HepG2 (cell line): ENCODE measurements at regions not wholly inside any gene's neighbourhood (a gene's known extent, or its start where the extent isn't known, plus 50 kb on each side); places are given as distances from the start of the nearest gene placed in this dataset.
A peak's percentile ranks its signal among the peaks of the same experiment; 100 is the strongest.

Source experiments
- CENPT ChIP-seq: sonication (generic); formaldehyde crosslinking; IDR thresholded peaks from 2 replicates; pipeline ENCODE4 v1.8.0; 2022; ENCODE audit warnings: low read depth, mild to moderate bottlenecking, moderate library complexity, missing genetic modification reagents
- MEF2D ChIP-seq: sonication (generic); formaldehyde crosslinking; IDR thresholded peaks from 2 replicates; pipeline ENCODE4 v1.5.1; 2020; ENCODE audit warnings: mild to moderate bottlenecking, missing genetic modification reagents
- MEIS2 ChIP-seq: sonication (generic); formaldehyde crosslinking; IDR thresholded peaks from 2 replicates; pipeline ENCODE4 v1.9.0; 2021; ENCODE audit warnings: mild to moderate bottlenecking, missing genetic modification reagents
- MXI1 ChIP-seq: IDR thresholded peaks from 3 replicates; pipeline ENCODE4 v1.6.1; 2012; ENCODE audit warnings: low read depth, low read length, inconsistent platforms, borderline replicate concordance
- NR2C2 ChIP-seq: sonication (generic); formaldehyde crosslinking; IDR thresholded peaks from 2 replicates; pipeline ENCODE4 v1.4.0; 2020; ENCODE audit warnings: missing genetic modification reagents, mild to moderate bottlenecking, moderate library complexity, borderline replicate concordance
- SAP130 ChIP-seq: IDR thresholded peaks from 2 replicates; pipeline ENCODE4 v1.6.1; 2016; ENCODE audit warnings: low read depth
- ZBTB8A ChIP-seq: sonication (generic); formaldehyde crosslinking; IDR thresholded peaks from 2 replicates; pipeline ENCODE4 v1.4.0; 2020; ENCODE audit warnings: mild to moderate bottlenecking, low read depth, missing genetic modification reagents, borderline replicate concordance
- ZNF292 ChIP-seq: sonication (generic); formaldehyde crosslinking; IDR thresholded peaks from 2 replicates; pipeline ENCODE4 v1.8.1; 2022; ENCODE audit warnings: mild to moderate bottlenecking, low read depth, missing genetic modification reagents, borderline replicate concordance
- ZNF317 ChIP-seq: sonication (generic); formaldehyde crosslinking; IDR thresholded peaks from 2 replicates; pipeline ENCODE4 v1.5.0; 2020; ENCODE audit warnings: mild to moderate bottlenecking, missing genetic modification reagents
- ZNF333 ChIP-seq: sonication (generic); formaldehyde crosslinking; IDR thresholded peaks from 2 replicates; pipeline ENCODE4 v1.4.0; 2020; ENCODE audit warnings: mild to moderate bottlenecking, missing genetic modification reagents, borderline replicate concordance
- ZNF768 ChIP-seq: sonication (generic); formaldehyde crosslinking; IDR thresholded peaks from 2 replicates; pipeline ENCODE4 v1.4.0; 2020; ENCODE audit warnings: missing genetic modification reagents
- TF ChIP-seq, protein P1 (sequence below): sonication (generic); formaldehyde crosslinking; IDR thresholded peaks from 2 replicates; pipeline ENCODE4 v1.4.0; 2020; ENCODE audit warnings: missing genetic modification reagents
- TF ChIP-seq, protein P2 (sequence below): sonication (generic); formaldehyde crosslinking; conservative IDR thresholded peaks from 2 replicates; pipeline ENCODE4 v1.8.1; 2023; ENCODE audit warnings: missing genetic modification reagents
- TF ChIP-seq, protein P3 (sequence below): sonication (generic); formaldehyde crosslinking; IDR thresholded peaks from 2 replicates; pipeline ENCODE4 v1.5.0; 2020; ENCODE audit warnings: mild to moderate bottlenecking, missing genetic modification reagents, borderline replicate concordance
- TF ChIP-seq, protein P4 (sequence below): sonication (generic); formaldehyde crosslinking; IDR thresholded peaks from 2 replicates; pipeline ENCODE4 v1.8.0; 2022; ENCODE audit warnings: mild to moderate bottlenecking, missing genetic modification reagents; ENCODE audit not compliant: insufficient replicate concordance
- TF ChIP-seq, protein P5 (sequence below): sonication (generic); formaldehyde crosslinking; IDR thresholded peaks from 2 replicates; pipeline ENCODE4 v1.9.0; 2021; ENCODE audit warnings: missing genetic modification reagents, borderline replicate concordance

GRCh38 chr12:124369827-124370378 lies 75.0 kb downstream of the RFLNA start (continued):
- TF ChIP-seq, protein P1, sequence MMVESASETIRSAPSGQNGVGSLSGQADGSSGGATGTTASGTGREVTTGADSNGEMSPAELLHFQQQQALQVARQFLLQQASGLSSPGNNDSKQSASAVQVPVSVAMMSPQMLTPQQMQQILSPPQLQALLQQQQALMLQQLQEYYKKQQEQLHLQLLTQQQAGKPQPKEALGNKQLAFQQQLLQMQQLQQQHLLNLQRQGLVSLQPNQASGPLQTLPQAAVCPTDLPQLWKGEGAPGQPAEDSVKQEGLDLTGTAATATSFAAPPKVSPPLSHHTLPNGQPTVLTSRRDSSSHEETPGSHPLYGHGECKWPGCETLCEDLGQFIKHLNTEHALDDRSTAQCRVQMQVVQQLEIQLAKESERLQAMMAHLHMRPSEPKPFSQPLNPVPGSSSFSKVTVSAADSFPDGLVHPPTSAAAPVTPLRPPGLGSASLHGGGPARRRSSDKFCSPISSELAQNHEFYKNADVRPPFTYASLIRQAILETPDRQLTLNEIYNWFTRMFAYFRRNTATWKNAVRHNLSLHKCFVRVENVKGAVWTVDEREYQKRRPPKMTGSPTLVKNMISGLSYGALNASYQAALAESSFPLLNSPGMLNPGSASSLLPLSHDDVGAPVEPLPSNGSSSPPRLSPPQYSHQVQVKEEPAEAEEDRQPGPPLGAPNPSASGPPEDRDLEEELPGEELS, result 0 out of 2 replicates have a peak, but pooled peaks have one; percentile 6
- TF ChIP-seq CENPT (CRISPR knock-in tag) (no peak), MXI1 (no peak), SAP130 (CRISPR knock-in tag) (0 out of 2 replicates have a peak, but pooled peaks have one; percentile 16), ZNF317 (CRISPR knock-in tag) (no peak), ZNF768 (CRISPR knock-in tag) (no peak), ZNF333 (CRISPR knock-in tag) (no peak), MEIS2 (CRISPR knock-in tag) (0 out of 2 replicates have a peak, but pooled peaks have one; percentile 5), ZBTB8A (no peak), ZNF292 (CRISPR knock-in tag) (0 out of 2 replicates have a peak, but pooled peaks have one; percentile 17), MEF2D (CRISPR knock-in tag) (no peak; the same call in 1 of the 2 replicates), NR2C2 (CRISPR knock-in tag) (peak; percentile 30; the same call in 1 of the 2 replicates)
- TF ChIP-seq, protein P2, sequence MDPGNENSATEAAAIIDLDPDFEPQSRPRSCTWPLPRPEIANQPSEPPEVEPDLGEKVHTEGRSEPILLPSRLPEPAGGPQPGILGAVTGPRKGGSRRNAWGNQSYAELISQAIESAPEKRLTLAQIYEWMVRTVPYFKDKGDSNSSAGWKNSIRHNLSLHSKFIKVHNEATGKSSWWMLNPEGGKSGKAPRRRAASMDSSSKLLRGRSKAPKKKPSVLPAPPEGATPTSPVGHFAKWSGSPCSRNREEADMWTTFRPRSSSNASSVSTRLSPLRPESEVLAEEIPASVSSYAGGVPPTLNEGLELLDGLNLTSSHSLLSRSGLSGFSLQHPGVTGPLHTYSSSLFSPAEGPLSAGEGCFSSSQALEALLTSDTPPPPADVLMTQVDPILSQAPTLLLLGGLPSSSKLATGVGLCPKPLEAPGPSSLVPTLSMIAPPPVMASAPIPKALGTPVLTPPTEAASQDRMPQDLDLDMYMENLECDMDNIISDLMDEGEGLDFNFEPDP (CRISPR knock-in tag), result no peak
- TF ChIP-seq, protein P3, sequence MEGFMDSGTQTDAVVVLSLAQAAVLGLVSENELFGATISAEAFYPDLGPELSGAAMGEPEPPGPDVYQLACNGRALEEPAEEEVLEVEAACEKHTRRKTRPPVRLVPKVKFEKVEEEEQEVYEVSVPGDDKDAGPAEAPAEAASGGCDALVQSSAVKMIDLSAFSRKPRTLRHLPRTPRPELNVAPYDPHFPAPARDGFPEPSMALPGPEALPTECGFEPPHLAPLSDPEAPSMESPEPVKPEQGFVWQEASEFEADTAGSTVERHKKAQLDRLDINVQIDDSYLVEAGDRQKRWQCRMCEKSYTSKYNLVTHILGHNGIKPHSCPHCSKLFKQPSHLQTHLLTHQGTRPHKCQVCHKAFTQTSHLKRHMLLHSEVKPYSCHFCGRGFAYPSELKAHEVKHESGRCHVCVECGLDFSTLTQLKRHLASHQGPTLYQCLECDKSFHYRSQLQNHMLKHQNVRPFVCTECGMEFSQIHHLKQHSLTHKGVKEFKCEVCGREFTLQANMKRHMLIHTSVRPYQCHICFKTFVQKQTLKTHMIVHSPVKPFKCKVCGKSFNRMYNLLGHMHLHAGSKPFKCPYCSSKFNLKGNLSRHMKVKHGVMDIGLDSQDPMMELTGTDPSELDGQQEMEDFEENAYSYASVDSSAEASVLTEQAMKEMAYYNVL, result no peak
- TF ChIP-seq, protein P4, sequence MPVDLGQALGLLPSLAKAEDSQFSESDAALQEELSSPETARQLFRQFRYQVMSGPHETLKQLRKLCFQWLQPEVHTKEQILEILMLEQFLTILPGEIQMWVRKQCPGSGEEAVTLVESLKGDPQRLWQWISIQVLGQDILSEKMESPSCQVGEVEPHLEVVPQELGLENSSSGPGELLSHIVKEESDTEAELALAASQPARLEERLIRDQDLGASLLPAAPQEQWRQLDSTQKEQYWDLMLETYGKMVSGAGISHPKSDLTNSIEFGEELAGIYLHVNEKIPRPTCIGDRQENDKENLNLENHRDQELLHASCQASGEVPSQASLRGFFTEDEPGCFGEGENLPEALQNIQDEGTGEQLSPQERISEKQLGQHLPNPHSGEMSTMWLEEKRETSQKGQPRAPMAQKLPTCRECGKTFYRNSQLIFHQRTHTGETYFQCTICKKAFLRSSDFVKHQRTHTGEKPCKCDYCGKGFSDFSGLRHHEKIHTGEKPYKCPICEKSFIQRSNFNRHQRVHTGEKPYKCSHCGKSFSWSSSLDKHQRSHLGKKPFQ (CRISPR knock-in tag), result peak; percentile 2
- TF ChIP-seq, protein P5, sequence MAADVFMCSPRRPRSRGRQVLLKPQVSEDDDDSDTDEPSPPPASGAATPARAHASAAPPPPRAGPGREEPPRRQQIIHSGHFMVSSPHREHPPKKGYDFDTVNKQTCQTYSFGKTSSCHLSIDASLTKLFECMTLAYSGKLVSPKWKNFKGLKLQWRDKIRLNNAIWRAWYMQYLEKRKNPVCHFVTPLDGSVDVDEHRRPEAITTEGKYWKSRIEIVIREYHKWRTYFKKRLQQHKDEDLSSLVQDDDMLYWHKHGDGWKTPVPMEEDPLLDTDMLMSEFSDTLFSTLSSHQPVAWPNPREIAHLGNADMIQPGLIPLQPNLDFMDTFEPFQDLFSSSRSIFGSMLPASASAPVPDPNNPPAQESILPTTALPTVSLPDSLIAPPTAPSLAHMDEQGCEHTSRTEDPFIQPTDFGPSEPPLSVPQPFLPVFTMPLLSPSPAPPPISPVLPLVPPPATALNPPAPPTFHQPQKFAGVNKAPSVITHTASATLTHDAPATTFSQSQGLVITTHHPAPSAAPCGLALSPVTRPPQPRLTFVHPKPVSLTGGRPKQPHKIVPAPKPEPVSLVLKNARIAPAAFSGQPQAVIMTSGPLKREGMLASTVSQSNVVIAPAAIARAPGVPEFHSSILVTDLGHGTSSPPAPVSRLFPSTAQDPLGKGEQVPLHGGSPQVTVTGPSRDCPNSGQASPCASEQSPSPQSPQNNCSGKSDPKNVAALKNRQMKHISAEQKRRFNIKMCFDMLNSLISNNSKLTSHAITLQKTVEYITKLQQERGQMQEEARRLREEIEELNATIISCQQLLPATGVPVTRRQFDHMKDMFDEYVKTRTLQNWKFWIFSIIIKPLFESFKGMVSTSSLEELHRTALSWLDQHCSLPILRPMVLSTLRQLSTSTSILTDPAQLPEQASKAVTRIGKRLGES, result no peak
